VCaP (cell line): ENCODE measurements at regions not wholly inside any gene's neighbourhood (a gene's known extent, or its start where the extent isn't known, plus 50 kb on each side); places are given as distances from the start of the nearest gene placed in this dataset.
"Not testable (repeated sequence)": the region's sequence is repeated elsewhere in the genome, so short reads cannot be mapped to it uniquely, and the experiment has no call there.

Experiments
- H3K27ac ChIP-seq: fragments of 450-650 bp; 2 replicates; pipeline ENCODE4 v1.5.1; 2017
- CTCF ChIP-seq: fragments of 450-650 bp; conservative IDR thresholded peaks from 2 replicates; pipeline ENCODE4 v1.5.1; 2017; ENCODE audit warnings: mild to moderate bottlenecking, moderate library complexity

DNA sequence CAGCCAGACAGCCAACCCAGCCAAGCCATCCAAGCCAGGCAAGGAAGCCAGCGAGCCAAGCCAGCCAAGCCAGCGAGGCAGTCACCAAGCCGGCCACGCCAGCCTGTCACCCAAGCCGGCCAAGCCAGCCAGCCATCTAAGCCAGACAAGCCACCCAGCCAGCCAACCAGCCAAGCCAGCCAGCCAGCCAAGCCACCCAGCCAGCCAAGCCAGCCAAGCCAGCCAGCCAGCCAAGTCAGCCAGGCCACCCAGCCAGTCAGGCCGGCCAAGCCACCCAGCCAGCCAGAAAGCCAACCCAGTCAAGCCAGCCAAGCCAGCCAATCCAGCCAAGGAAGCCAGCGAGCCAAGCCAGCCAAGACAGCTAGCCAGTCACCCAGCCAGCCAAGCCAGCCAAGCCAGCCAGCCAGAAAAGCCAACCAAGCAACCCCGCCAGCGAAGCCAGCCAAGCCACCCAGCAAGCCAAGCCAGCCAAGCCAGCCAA is 201.2 kb downstream of the GOLGA6L6 start:
- no peak overlapping the region; the same call in 1 of the 2 replicates for H3K27ac ChIP-seq
- TF ChIP-seq CTCF: no peak

DNA sequence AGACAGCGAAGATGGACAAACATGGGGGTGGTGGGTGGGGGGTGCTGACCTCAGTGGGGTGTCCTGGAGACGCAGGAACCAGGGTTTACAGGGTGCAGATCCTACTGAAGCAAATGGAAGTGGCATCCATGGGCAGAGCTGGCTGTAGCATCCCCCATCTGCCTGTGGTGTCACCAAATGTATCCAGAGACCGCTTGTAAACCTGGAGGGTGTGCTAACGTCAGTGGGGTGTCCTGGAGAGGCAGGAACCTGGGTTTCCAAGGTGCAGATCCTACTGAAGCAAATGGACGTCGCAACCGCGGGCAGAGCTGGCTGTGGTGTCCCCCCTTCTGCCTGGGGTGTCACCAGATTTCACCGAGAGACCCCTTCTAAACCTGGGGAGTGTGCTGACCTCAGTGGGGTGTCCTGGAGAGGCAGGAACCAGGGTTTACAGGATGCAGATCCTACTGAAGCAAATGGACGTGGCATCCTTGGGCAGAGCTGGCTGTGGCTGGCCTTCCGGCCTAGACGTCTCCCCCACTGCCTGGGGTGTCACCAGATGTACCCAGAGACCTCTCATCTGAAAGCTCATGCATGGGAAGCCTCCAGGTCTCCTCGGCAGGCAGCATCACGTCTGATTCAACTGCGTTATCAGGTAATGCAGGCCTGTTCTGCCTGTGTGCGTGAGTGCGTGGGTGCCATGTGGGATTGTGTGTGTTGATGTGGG is 202.4 kb downstream of the GOLGA6L6 start:
- not testable (repeated sequence) for H3K27ac ChIP-seq

DNA sequence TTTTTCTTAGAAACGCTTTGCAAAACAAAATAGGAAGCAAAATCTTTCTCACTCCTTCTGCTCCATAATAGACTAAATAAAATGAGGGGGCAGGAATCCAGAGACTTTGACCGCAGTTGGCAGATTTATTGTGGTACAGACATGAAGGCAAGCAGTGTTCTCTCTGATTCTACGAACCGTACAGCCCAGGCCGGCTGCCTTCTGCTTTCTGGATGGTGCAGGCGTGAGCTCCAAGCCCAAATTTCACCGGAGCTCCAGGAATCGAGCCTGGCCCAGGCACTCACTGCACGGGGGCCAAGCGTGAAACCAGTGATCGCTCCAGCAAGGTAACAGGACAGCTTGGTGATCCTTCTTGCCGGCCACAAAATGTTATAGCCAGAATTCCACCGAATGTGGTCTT is 202.9 kb downstream of the GOLGA6L6 start:
- H3K27ac ChIP-seq: not testable (repeated sequence)

DNA sequence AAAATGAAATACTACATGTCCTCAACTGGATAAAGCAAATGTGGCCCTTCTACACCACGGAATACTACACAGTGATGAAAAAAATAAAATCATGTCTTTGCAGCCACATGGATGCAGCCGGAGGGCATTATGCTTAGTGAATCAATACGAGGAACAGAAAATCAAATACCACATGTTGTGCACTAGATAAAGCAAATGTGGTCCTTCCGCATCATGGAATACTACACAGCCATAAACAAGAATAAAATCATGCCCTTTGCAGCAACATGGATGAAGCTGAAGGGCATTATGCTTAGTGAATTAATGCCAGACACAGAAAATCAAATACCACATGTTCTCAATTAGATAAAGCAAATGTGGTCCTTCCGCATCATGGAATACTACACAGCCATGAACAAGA is 204.4 kb downstream of the GOLGA6L6 start:
- not testable (repeated sequence) for H3K27ac ChIP-seq

DNA sequence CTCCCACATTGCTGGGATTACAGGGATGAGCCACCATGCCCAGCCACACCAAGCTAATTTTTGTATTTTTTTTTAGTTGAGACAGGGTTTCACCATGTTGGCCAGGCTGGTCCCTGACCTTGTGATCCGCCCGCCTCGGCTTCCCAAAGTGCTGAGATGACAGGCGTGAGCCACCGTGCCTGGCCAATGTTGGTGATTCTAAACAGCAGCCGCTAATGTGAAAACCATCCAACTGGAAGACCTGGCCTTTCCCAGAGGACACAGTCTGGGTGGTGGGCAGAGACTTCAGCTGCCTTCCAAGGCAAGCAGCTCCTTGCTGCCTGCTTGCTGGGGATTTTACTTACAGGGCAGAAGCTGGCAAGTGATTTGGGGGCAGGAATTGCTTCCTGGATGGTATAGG is 207.1 kb downstream of the GOLGA6L6 start:
- H3K27ac ChIP-seq: not testable (repeated sequence)

- not testable (repeated sequence) for H3K27ac ChIP-seq
Measured at GRCh38 chr15:20325751-20326150, 215.8 kb downstream of the GOLGA6L6 start.

DNA sequence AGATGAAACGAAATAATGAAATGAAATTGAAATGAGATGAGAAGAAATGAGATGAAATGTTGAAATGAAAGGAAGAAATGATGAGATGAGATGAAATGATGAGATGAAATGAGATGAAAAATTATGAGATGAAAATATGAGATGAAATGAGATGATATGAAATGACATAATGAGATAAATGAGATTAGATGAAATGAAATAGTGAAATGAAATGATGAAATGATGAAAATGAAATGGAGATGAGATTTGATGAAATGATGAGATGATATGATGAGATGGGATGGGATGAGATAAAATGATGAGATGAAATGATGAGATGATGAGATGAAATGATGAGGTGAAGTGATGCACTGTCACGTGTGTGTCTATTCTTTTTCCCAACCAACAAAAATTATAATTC is 224.5 kb downstream of the GOLGA6L6 start:
- H3K27ac ChIP-seq: not testable (repeated sequence)

DNA sequence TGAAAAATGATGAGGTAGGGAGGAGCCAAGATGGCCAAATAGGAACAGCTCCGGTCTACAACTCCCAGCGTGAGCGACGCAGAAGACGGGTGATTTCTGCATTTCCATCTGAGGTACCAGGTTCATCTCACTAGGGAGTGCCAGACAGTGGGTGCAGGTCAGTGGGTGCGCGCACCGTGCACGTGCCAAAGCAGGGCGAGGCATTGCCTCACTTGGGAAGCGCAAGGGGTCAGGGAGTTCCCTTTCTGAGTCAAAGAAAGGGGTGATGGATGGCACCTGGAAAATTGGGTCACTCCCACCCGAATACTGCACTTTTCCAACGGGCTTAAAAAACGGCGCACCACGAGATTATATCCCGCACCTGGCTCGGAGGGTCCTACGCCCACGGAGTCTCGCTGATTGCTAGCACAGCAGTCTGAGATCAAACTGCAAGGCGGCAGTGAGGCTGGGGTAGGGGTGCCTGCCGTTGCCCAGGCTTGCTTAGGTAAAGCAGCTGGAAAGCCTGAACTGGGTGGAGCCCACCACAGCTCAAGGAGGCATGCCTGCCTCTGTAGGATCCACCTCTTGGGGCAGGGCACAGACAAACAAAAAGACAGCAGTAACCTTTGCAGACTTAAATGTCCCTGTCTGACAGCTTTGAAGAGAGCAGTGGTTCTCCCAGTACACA is 230.5 kb downstream of the GOLGA6L6 start:
- not testable (repeated sequence) for H3K27ac ChIP-seq

GRCh38 chr15:20310603-20311002 is 231.0 kb downstream of the GOLGA6L6 start:
- TF ChIP-seq CTCF: no peak
- H3K27ac ChIP-seq: no peak overlapping the region

DNA sequence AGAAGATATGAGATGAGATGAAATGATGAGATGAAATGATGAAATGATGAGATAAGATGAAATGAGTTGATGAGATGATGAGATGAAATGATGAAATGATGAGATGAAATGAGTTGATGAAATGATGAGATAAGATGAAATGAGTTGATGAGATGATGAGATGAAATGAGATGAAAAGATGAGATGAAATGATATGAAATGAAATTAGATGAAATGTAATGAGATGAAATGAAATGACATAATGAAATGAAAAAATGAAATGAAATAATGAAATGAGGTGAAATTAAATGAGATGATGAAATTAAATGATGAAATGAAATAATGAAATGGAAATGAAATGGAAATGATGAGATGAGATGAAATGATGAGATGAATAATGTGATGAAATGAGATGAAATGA is 231.6 kb downstream of the GOLGA6L6 start:
- H3K27ac ChIP-seq: not testable (repeated sequence)

- not testable (repeated sequence) for H3K27ac ChIP-seq
Measured at GRCh38 chr15:20309395-20309794, 232.2 kb downstream of the GOLGA6L6 start.

DNA sequence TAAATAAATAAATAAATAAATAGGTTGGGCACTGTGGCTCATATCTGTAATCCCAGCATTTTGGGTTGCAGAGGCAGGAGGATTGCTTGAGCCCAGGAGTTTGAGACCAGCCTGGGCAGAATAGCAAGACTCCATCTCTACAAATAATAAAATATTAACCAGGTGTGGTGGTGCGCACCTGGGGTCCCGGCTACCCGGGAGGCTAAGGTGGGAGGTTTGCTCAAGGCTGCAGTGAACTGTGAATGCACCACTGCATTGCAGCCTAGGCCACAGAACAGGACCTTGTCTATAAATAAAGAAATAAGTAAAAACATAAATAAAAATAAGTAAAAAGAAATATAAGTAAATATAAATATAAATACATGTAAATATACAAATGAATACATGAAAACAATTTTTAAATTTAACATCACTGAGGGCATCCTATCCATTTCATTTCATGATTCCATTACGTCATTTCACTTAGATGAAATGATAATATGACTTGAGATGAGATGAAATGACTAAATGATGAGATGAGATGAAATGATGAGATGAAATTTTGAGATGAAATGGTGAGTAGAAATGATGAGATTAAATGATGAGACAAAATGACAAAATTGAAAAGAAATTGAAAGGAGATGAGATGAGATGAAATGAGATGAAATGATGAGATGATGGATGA is 233.4 kb downstream of the GOLGA6L6 start:
- not testable (repeated sequence) for H3K27ac ChIP-seq

GRCh38 chr15:20307137-20307536 is 234.5 kb downstream of the GOLGA6L6 start:
- not testable (repeated sequence) for H3K27ac ChIP-seq

DNA sequence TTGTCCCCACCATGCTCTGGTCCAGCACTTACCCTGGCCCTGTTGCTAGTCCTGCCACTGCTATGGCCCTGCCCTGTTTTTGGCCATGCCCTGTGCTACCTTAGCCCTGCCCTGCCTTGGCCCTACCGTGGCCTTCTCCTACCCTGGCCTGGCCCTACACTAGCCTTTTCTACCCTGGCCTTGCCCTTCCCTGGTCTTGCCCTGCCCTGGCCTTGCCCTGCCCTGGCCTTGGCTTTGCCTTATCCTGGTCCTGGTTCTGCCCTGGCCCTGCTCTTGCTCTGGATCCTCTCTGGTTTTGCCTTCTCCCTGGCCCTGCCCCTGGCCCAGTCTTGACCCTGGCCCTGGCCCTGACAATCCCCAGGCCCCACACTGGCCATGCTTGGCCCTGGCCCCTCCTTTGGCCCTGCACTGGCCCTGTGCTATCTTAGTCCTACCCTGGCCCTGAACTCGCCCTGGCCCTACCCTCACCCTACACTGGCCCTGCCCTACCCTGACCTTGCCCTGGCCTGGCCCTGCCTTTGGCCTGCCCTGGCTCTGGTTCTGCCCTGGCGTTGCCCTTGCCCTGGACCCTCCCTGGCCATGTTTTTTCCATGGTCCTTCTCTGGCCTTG is 235.0 kb downstream of the GOLGA6L6 start:
- H3K27ac ChIP-seq: not testable (repeated sequence)

GRCh38 chr15:20305912-20306311 is 235.7 kb downstream of the GOLGA6L6 start:
- not testable (repeated sequence) for H3K27ac ChIP-seq

DNA sequence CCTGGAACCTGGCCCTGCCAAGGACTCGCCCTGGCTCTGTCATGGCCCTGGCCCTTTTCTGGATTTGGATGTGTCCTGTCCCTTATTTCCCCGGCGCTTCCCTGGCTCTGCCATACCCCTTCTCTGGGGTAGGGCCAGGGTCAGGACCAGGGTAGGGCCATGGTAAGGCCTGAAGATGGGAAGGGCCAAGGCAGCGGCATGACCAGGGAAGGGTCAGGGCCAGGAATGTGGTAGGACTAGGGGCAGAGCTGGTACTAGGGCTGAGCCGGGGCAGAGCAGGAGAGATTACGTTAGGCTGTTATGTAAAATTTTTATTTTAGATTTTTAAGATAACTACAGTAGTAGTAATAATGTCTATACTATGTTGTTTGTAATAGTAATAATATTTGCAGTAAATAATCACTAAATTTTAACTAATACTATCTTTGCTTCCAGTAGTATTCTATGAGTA is 236.6 kb downstream of the GOLGA6L6 start:
- H3K27ac ChIP-seq: not testable (repeated sequence)

- H3K27ac ChIP-seq: not testable (repeated sequence)
Measured at GRCh38 chr15:20304282-20305014, 237.2 kb downstream of the GOLGA6L6 start.
